NCI-H524 (cell line): ENCODE measurements at regions not wholly inside any gene's neighbourhood (a gene's known extent, or its start where the extent isn't known, plus 50 kb on each side); places are given as distances from the start of the nearest gene placed in this dataset.
"Not testable (repeated sequence)": the region's sequence is repeated elsewhere in the genome, so short reads cannot be mapped to it uniquely, and the experiment has no call there.

Experiments used
- DNase-seq, 2 experiments: peaks; one replicate each; lab custom pipeline; 2025; lab: John Stamatoyannopoulos, UW

GRCh38 chr9:63912451-63912850 is 1372.6 kb downstream of the FOXD4L5 start:
- not testable (repeated sequence) for DNase-seq

- DNase-seq: not testable (repeated sequence)
Observed at GRCh38 chr9:63909076-63909475, 1375.9 kb downstream of the FOXD4L5 start.

GRCh38 chr9:63899637-63900190 is 1385.3 kb downstream of the FOXD4L5 start:
- DNase-seq: not testable (repeated sequence)

- not testable (repeated sequence) for DNase-seq
Observed at GRCh38 chr9:63881386-63881785, 1403.6 kb downstream of the FOXD4L5 start.

GRCh38 chr9:63876380-63876779 is 1408.6 kb downstream of the FOXD4L5 start:
- DNase-seq: not testable (repeated sequence)

GRCh38 chr9:63859475-63860215 is 1425.4 kb downstream of the FOXD4L5 start:
- no peak for DNase-seq

GRCh38 chr9:63859090-63859474 is 1425.9 kb downstream of the FOXD4L5 start:
- not testable (repeated sequence) for DNase-seq

GRCh38 chr9:63853140-63853751 is 1431.8 kb downstream of the FOXD4L5 start:
- DNase-seq: not testable (repeated sequence)

- DNase-seq: not testable (repeated sequence)
Observed at GRCh38 chr9:63824804-63825203, 1460.2 kb downstream of the FOXD4L5 start.

GRCh38 chr9:63823375-63824201 is 1461.4 kb downstream of the FOXD4L5 start:
- not testable (repeated sequence) for DNase-seq

GRCh38 chr9:63822615-63823374 is 1462.2 kb downstream of the FOXD4L5 start:
- not testable (repeated sequence) for DNase-seq

- DNase-seq: not testable (repeated sequence)
Observed at GRCh38 chr9:63821293-63821692, 1463.7 kb downstream of the FOXD4L5 start.

GRCh38 chr9:63820882-63821281 is 1464.1 kb downstream of the FOXD4L5 start:
- not testable (repeated sequence) for DNase-seq

GRCh38 chr9:63820383-63820782 is 1464.6 kb downstream of the FOXD4L5 start:
- not testable (repeated sequence) for DNase-seq

- no peak for DNase-seq
Observed at GRCh38 chr9:63817622-63818518, 1467.1 kb downstream of the FOXD4L5 start.

- no peak for DNase-seq
Observed at GRCh38 chr9:63816751-63817621, 1468.0 kb downstream of the FOXD4L5 start.

GRCh38 chr9:63814970-63815669 is 1469.9 kb downstream of the FOXD4L5 start:
- DNase-seq: not testable (repeated sequence)

GRCh38 chr9:63813391-63814021 is 1471.5 kb downstream of the FOXD4L5 start:
- DNase-seq: not testable (repeated sequence)
